ENCODE measurements at regions not wholly inside any gene's neighbourhood (a gene's known extent, or its start where the extent isn't known, plus 50 kb on each side); places are given as distances from the start of the nearest gene placed in this dataset.

DNA sequence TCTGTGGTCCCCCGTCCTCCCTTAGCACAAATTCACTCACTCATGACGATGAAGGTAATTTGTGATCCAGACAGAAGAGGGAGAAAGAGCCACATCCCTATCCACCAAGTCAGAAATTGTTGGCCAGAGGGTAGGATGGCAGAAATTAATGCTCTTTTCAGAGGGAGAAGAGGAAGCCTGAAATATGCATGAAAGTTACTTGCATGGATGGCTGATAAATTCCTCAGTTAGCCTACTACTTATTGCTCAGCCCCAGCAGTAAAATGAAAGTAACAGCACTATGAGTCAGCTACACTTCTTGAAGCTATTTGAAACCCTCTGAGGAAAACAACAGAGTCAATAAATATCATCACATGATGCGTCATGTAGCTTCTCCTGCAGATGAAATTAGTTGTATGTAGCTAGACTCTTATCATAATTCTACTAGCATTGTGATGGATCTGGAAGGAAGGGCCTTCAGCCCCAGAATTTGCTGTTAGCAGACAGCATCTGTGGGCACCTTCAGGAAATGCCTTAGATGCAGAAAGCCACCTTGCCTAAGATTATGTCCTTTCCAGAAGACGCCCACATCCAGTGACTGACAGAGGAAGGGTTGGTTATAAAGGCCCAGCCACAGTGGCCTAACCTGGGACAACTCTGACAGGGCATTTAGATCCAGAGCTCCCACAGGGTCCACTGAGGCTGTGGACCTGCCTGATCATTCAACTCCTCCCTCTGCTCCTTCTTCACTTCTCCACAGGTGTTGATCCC, 81.2 kb upstream of the CCDC112 start:
- no peak overlapping the region for H3K4me3 ChIP-seq (ENCODE audit: low read depth in 1 of 3, low read length in 3 of 3)
- H3K27ac ChIP-seq (ENCODE audit: low read depth in 1 of 2, low read length in 2 of 2) = no peak overlapping the region
- H3K9me3 ChIP-seq (ENCODE audit: control insufficient read depth in 4 of 4, low read length in 3 of 4) = no peaks in the 10 kb centered on the region
- no peaks in the 10 kb centered on the region for H3K27me3 ChIP-seq (ENCODE audit: control insufficient read depth in 4 of 4, insufficient read depth in 4 of 4, low read length in 3 of 4)
- no peak for DNase-seq (ENCODE audit: low spot score)
- H3K4me1 ChIP-seq (ENCODE audit: control insufficient read depth in 4 of 4, insufficient read depth in 4 of 4, low read length in 3 of 4) = no peaks in the 10 kb centered on the region
- no peaks in the 10 kb centered on the region for H3K36me3 ChIP-seq (ENCODE audit: control insufficient read depth in 4 of 4, insufficient read depth in 3 of 4, low read depth in 1 of 4, low read length in 3 of 4)
- 69% methylated on average over 4 of the region's 4 CpGs for WGBS
- peak; percentile 77 to 83 for TF ChIP-seq RAD21 (IDR thresholded peaks at IDR 0.05)
- TF ChIP-seq, protein P1, sequence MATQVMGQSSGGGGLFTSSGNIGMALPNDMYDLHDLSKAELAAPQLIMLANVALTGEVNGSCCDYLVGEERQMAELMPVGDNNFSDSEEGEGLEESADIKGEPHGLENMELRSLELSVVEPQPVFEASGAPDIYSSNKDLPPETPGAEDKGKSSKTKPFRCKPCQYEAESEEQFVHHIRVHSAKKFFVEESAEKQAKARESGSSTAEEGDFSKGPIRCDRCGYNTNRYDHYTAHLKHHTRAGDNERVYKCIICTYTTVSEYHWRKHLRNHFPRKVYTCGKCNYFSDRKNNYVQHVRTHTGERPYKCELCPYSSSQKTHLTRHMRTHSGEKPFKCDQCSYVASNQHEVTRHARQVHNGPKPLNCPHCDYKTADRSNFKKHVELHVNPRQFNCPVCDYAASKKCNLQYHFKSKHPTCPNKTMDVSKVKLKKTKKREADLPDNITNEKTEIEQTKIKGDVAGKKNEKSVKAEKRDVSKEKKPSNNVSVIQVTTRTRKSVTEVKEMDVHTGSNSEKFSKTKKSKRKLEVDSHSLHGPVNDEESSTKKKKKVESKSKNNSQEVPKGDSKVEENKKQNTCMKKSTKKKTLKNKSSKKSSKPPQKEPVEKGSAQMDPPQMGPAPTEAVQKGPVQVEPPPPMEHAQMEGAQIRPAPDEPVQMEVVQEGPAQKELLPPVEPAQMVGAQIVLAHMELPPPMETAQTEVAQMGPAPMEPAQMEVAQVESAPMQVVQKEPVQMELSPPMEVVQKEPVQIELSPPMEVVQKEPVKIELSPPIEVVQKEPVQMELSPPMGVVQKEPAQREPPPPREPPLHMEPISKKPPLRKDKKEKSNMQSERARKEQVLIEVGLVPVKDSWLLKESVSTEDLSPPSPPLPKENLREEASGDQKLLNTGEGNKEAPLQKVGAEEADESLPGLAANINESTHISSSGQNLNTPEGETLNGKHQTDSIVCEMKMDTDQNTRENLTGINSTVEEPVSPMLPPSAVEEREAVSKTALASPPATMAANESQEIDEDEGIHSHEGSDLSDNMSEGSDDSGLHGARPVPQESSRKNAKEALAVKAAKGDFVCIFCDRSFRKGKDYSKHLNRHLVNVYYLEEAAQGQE (IDR thresholded peaks at IDR 0.05) = no peak
- no peak for TF ChIP-seq JUND (IDR thresholded peaks at IDR 0.05)
- TF ChIP-seq, protein P2, sequence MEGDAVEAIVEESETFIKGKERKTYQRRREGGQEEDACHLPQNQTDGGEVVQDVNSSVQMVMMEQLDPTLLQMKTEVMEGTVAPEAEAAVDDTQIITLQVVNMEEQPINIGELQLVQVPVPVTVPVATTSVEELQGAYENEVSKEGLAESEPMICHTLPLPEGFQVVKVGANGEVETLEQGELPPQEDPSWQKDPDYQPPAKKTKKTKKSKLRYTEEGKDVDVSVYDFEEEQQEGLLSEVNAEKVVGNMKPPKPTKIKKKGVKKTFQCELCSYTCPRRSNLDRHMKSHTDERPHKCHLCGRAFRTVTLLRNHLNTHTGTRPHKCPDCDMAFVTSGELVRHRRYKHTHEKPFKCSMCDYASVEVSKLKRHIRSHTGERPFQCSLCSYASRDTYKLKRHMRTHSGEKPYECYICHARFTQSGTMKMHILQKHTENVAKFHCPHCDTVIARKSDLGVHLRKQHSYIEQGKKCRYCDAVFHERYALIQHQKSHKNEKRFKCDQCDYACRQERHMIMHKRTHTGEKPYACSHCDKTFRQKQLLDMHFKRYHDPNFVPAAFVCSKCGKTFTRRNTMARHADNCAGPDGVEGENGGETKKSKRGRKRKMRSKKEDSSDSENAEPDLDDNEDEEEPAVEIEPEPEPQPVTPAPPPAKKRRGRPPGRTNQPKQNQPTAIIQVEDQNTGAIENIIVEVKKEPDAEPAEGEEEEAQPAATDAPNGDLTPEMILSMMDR (IDR thresholded peaks at IDR 0.05; ENCODE audit: low read depth, low read length, missing input control) = peak; percentile 28
- H3K9ac ChIP-seq (ENCODE audit: low read depth in 1 of 2, low read length in 2 of 2) = no peak overlapping the region

DNA sequence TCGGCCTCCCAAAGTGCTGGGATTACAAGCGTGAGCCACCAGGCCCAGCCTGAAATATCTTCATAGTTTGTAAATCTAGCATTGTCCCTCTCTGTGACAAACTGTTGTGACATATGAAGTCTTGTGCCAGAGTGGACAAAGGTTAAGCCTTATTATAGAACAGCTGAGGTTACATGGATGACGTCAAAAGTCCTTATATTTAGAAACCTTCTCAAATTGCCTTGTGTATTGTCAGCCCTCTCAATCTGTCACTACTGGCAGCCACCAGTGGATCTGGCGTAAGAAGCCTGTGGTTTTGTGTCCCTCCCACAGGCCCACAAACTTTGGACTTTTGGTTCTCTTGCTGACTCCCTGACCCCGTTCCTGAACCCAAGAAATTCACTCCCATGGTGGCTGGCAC, 79.4 kb upstream of the CCDC112 start:
- Histone ChIP-seq H3K4me1 (ENCODE audit: control insufficient read depth in 4 of 4, insufficient read depth in 4 of 4, low read length in 3 of 4) (no peaks in the 10 kb centered on the region), H3K36me3 (ENCODE audit: control insufficient read depth in 4 of 4, insufficient read depth in 3 of 4, low read depth in 1 of 4, low read length in 3 of 4) (no peaks in the 10 kb centered on the region), H3K4me3 (ENCODE audit: low read depth in 1 of 3, low read length in 3 of 3) (no peak overlapping the region), H3K27me3 (ENCODE audit: control insufficient read depth in 4 of 4, insufficient read depth in 4 of 4, low read length in 3 of 4) (no peaks in the 10 kb centered on the region), H3K9me3 (ENCODE audit: control insufficient read depth in 4 of 4, low read length in 3 of 4) (no peaks in the 10 kb centered on the region), H3K9ac (ENCODE audit: low read depth in 1 of 2, low read length in 2 of 2) (no peak overlapping the region), H3K27ac (ENCODE audit: low read depth in 1 of 2, low read length in 2 of 2) (peak overlapping the region; percentile 54 to 73)
- no peak for DNase-seq (ENCODE audit: low spot score)
- 26% methylated on average over 5 of the region's 5 CpGs for WGBS
- TF ChIP-seq SP1 (IDR thresholded peaks at IDR 0.05) (peak; percentile 97), JUND (IDR thresholded peaks at IDR 0.05) (peak; percentile 85 to 91), TAF1 (conservative IDR thresholded peaks at IDR 0.05) (peak; percentile 25), RAD21 (IDR thresholded peaks at IDR 0.05) (peak; percentile 54 to 67), HNF4G (IDR thresholded peaks at IDR 0.05) (peak; percentile 94), RXRA (IDR thresholded peaks at IDR 0.05) (peak; percentile 98), YY1 (IDR thresholded peaks at IDR 0.05) (peak; percentile 51), NR2F2 (IDR thresholded peaks at IDR 0.05) (peak; percentile 68), FOXA1 (IDR thresholded peaks at IDR 0.05) (peak; percentile 76), EGR1 (IDR thresholded peaks at IDR 0.05; ENCODE audit: low read depth in 2 of 2) (peak in 1 of 2 donors; percentile 44), HNF4A (conservative IDR thresholded peaks at IDR 0.05) (peak; percentile 96 to 98), GABPA (IDR thresholded peaks at IDR 0.05 in 1 of 2, conservative IDR thresholded peaks at IDR 0.05 in 1 of 2) (no peak)
- TF ChIP-seq, protein P3, sequence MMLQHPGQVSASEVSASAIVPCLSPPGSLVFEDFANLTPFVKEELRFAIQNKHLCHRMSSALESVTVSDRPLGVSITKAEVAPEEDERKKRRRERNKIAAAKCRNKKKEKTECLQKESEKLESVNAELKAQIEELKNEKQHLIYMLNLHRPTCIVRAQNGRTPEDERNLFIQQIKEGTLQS (IDR thresholded peaks at IDR 0.05) = peak; percentile 69
- TF ChIP-seq, protein P4, sequence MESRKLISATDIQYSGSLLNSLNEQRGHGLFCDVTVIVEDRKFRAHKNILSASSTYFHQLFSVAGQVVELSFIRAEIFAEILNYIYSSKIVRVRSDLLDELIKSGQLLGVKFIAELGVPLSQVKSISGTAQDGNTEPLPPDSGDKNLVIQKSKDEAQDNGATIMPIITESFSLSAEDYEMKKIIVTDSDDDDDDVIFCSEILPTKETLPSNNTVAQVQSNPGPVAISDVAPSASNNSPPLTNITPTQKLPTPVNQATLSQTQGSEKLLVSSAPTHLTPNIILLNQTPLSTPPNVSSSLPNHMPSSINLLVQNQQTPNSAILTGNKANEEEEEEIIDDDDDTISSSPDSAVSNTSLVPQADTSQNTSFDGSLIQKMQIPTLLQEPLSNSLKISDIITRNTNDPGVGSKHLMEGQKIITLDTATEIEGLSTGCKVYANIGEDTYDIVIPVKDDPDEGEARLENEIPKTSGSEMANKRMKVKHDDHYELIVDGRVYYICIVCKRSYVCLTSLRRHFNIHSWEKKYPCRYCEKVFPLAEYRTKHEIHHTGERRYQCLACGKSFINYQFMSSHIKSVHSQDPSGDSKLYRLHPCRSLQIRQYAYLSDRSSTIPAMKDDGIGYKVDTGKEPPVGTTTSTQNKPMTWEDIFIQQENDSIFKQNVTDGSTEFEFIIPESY (IDR thresholded peaks at IDR 0.05) = peak; percentile 72
- TF ChIP-seq, protein P2 (IDR thresholded peaks at IDR 0.05; ENCODE audit: low read depth, low read length, missing input control) = no peak
- TF ChIP-seq, protein P1 (IDR thresholded peaks at IDR 0.05) = peak; percentile 49
- TF ChIP-seq, protein P5, sequence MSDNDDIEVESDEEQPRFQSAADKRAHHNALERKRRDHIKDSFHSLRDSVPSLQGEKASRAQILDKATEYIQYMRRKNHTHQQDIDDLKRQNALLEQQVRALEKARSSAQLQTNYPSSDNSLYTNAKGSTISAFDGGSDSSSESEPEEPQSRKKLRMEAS (IDR thresholded peaks at IDR 0.05) = peak; percentile 53

Measured in liver (tissue), 8 donors.